ENCODE measurements at regions not wholly inside any gene's neighbourhood (a gene's known extent, or its start where the extent isn't known, plus 50 kb on each side); places are given as distances from the start of the nearest gene placed in this dataset.
"Not testable (repeated sequence)": the region's sequence is repeated elsewhere in the genome, so short reads cannot be mapped to it uniquely, and the experiment has no call there.

- no peak for DNase-seq
These were observed 64.6 kb upstream of the SERPINE2 start for GRCh38 chr2:224103651-224104050.

DNA sequence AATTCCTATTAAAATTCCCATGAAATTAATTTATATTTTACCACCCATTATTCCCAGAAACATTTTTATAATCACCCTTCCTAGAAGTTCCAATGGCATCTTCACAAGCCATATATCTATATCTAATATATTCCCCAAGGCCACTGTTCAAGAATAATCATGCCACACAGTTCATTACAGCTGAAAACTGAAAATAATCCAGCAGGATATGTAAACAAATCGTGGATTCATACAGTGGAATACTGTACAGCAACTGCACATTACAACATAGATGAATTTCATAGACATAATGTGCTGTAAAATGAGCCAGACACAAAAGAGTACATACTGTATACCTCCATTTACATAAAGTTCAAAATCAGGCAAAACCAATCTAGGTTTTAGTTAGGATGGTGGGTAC, 63.9 kb upstream of the SERPINE2 start:
- DNase-seq: no peak

GRCh38 chr2:224101820-224102630, 62.9 kb upstream of the SERPINE2 start:
- no peak for DNase-seq

DNA sequence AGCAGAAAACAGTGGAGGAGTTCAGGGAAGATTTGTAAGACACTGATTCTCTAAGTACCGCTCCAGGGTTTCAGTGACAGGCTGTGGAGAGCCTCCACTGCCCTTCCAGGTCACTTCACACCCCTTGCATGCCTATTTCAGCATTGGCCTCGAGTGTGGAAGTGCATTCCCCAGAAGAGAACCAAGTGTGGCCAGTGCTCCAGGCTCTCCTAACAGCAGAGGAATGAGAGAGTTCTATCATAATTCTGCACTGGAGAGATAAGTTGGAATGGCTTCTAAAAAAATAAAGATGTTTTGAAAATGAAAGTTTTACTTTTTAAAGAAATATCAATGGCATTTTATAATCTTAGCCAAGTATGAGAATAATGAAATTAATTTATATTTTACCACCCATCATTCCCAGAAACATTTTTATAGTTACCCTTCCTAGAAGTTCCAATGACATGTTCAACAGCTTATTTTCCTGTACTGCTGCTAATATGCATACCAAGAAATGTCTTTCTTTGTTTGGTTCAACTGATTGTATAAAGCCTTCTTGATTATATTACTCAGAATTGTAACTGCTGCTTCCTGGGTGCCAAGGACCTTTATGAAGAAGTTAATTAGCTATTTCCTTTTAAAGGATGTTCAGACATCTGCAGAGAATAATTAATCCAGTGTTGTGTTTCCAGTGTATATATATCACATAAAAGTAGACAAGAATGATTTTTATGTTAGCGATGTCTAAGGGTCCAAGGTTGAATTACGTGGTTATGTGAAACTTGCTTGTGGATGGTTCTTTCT, 61.0 kb upstream of the SERPINE2 start:
- DNase-seq: no peak

GRCh38 chr2:224098481-224099230, 59.6 kb upstream of the SERPINE2 start:
- no peak for DNase-seq

DNA sequence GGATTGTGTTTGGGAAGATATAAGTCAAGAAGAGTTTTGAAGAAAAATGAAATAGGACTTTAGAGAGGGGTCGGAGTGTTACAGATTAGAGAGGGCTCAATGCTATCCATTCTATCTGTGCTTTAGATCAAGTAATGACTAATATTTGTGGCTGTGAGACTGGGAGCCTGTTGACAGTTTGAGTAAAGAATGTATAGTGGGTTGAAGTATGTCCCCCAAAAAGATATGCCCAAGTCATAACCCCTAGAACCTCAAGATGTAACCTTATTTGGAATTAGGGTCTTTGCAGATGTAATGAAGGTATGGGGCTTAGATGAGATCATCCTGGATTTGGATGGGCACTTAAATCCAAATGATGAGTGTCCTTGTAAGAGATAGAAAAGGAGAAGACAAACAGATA, 55.3 kb upstream of the SERPINE2 start:
- no peak for DNase-seq

GRCh38 chr2:224091671-224092070, 52.6 kb upstream of the SERPINE2 start:
- not testable (repeated sequence) for DNase-seq

- not testable (repeated sequence) for DNase-seq
These were observed 50.5 kb upstream of the SERPINE2 start for GRCh38 chr2:224089606-224090005.

Measured in NCI-H1694 treated with DMSO at 0.1 percent for 48 hours (cell line).